ENCODE measurements at regions not wholly inside any gene's neighbourhood (a gene's known extent, or its start where the extent isn't known, plus 50 kb on each side); places are given as distances from the start of the nearest gene placed in this dataset.

DNA sequence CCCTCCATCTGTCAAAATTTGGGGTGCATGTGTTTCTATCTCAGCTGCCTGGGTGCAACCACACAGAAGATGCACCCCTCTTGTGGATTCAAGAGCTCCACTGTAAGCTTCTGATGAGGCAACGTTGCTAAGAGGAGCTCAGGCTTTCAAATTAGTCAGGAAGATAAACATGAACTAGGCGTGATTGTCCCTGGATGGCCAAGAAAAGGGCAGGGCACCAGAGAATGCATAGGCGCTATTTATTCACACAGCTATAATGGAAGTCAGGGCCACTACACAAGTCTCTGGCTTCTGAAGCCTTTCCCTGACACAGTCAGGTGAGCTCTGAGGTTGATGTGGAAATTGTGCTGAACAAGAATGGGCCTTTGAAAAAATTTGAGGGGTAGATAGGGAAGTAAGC, 1466.0 kb upstream of the CELF4 start:
- no peaks in the 10 kb centered on the region for H3K9me3 ChIP-seq (ENCODE audit: insufficient read depth, low read length)
- no peaks in the 10 kb centered on the region for H3K27me3 ChIP-seq (ENCODE audit: insufficient read depth, insufficient read length)
- no peak overlapping the region for H3K4me3 ChIP-seq (ENCODE audit: insufficient read length, low read depth)

DNA sequence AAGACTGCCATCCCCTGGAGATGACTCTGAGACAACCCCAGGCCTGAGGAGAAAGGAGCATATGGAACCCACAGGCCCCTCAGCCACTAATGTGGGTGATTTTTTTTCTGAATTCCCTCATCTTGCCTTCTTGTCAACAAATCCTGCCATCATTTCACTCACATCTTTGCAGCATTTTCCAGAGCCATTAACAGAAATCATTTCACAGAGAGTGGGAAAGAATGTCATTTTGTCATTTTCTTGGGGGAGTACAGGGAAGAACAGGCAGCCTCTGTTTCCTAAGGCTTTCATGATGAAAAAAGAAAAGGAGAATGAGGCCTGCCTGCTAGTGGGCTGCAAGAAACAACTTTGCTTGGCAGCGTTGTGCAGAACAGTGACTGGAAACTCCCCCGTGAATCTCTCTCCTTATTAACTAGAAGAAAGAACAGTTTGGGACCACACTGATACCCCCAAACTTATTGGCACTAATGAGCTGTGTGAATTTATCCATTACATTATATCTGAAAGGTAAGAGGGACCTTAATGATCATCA, 1464.6 kb upstream of the CELF4 start:
- H3K9me3 ChIP-seq (ENCODE audit: insufficient read depth, low read length): no peaks in the 10 kb centered on the region
- no peaks in the 10 kb centered on the region for H3K27me3 ChIP-seq (ENCODE audit: insufficient read depth, insufficient read length)
- TF ChIP-seq YY1 (IDR thresholded peaks at IDR 0.05; ENCODE audit: insufficient read depth, insufficient read length) (no peak), SUZ12 (IDR thresholded peaks at IDR 0.05; ENCODE audit: extremely low read depth, insufficient read depth, insufficient read length) (no peak), ZNF274 (IDR thresholded peaks at IDR 0.05; ENCODE audit: low read depth, low read length) (no peak)
- H3K4me1 ChIP-seq (ENCODE audit: insufficient read depth, insufficient read length): no peaks in the 10 kb centered on the region
- DNase-seq (ENCODE audit: low read depth, low spot score): no peak
- no peak overlapping the region for H3K9ac ChIP-seq (ENCODE audit: insufficient read length, low read depth)
- H3K4me3 ChIP-seq (ENCODE audit: insufficient read length, low read depth): no peak overlapping the region
- no peaks in the 10 kb centered on the region for H3K36me3 ChIP-seq (ENCODE audit: insufficient read depth, insufficient read length, low read length)

More for the DNA sequence above, 1466.0 kb upstream of the CELF4 start:
- no peaks in the 10 kb centered on the region for H3K4me1 ChIP-seq (ENCODE audit: insufficient read depth, insufficient read length)
- no peak for DNase-seq (ENCODE audit: low read depth, low spot score)
- no peaks in the 10 kb centered on the region for H3K36me3 ChIP-seq (ENCODE audit: insufficient read depth, insufficient read length, low read length)
- TF ChIP-seq ZNF274 (IDR thresholded peaks at IDR 0.05; ENCODE audit: low read depth, low read length) (no peak), YY1 (IDR thresholded peaks at IDR 0.05; ENCODE audit: insufficient read depth, insufficient read length) (no peak), SUZ12 (IDR thresholded peaks at IDR 0.05; ENCODE audit: extremely low read depth, insufficient read depth, insufficient read length) (no peak)
- H3K9ac ChIP-seq (ENCODE audit: insufficient read length, low read depth): no peak overlapping the region

DNA sequence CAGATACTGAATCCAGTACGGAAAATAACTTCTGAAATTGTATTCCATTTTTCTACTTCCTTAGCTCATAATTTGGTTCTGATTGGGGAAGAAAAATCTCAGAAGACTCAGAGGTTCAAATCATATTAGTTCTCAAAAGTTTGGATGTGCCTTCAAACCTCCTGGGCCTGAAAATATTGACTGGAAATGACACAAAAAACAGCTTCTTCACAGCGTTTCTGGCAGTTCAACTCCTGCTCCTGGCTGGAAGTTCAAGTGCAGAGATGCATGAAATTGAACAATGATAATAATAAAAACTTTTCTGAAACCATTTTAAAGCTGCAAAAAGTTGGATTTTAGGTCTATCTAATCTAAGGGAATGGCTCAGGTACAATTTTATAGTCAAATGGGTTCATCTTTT, 1459.9 kb upstream of the CELF4 start:
- Histone ChIP-seq H3K36me3 (ENCODE audit: insufficient read depth, insufficient read length, low read length) (no peaks in the 10 kb centered on the region), H3K9me3 (ENCODE audit: insufficient read depth, low read length) (no peaks in the 10 kb centered on the region), H3K9ac (ENCODE audit: insufficient read length, low read depth) (no peak overlapping the region), H3K4me3 (ENCODE audit: insufficient read length, low read depth) (no peak overlapping the region), H3K27me3 (ENCODE audit: insufficient read depth, insufficient read length) (no peaks in the 10 kb centered on the region), H3K4me1 (ENCODE audit: insufficient read depth, insufficient read length) (no peaks in the 10 kb centered on the region)
- no peak for DNase-seq (ENCODE audit: low read depth, low spot score)
- no peak for TF ChIP-seq SUZ12 (IDR thresholded peaks at IDR 0.05; ENCODE audit: extremely low read depth, insufficient read depth, insufficient read length)
- no peak for TF ChIP-seq YY1 (IDR thresholded peaks at IDR 0.05; ENCODE audit: insufficient read depth, insufficient read length)
- TF ChIP-seq ZNF274 (IDR thresholded peaks at IDR 0.05; ENCODE audit: low read depth, low read length): no peak

DNA sequence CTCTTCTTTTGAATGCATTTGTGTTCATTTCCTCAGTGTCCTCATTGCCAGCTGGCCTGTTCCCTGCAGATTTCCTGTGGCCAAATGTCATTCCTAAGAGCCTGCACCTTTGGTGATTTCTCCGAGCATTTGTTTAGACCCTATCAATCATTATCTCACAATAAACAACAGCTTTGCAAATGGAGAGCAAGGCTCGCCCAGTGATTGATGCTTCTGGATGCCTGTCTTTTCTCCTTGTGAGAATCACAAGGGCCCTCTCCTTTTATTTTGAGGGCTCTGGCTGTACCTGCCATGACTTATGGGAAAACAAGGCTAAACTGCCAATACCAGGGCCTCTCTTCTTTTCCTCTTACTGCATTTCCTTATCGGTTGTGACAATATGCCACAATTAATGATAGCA, 1454.4 kb upstream of the CELF4 start:
- H3K36me3 ChIP-seq (ENCODE audit: insufficient read depth, insufficient read length, low read length): no peaks in the 10 kb centered on the region
- no peaks in the 10 kb centered on the region for H3K4me1 ChIP-seq (ENCODE audit: insufficient read depth, insufficient read length)
- no peak for DNase-seq (ENCODE audit: low read depth, low spot score)
- TF ChIP-seq ZNF274 (IDR thresholded peaks at IDR 0.05; ENCODE audit: low read depth, low read length) (no peak), YY1 (IDR thresholded peaks at IDR 0.05; ENCODE audit: insufficient read depth, insufficient read length) (no peak), SUZ12 (IDR thresholded peaks at IDR 0.05; ENCODE audit: extremely low read depth, insufficient read depth, insufficient read length) (no peak)
- no peak overlapping the region for H3K9ac ChIP-seq (ENCODE audit: insufficient read length, low read depth)
- H3K27me3 ChIP-seq (ENCODE audit: insufficient read depth, insufficient read length): no peaks in the 10 kb centered on the region
- no peaks in the 10 kb centered on the region for H3K9me3 ChIP-seq (ENCODE audit: insufficient read depth, low read length)
- no peak overlapping the region for H3K4me3 ChIP-seq (ENCODE audit: insufficient read length, low read depth)

DNA sequence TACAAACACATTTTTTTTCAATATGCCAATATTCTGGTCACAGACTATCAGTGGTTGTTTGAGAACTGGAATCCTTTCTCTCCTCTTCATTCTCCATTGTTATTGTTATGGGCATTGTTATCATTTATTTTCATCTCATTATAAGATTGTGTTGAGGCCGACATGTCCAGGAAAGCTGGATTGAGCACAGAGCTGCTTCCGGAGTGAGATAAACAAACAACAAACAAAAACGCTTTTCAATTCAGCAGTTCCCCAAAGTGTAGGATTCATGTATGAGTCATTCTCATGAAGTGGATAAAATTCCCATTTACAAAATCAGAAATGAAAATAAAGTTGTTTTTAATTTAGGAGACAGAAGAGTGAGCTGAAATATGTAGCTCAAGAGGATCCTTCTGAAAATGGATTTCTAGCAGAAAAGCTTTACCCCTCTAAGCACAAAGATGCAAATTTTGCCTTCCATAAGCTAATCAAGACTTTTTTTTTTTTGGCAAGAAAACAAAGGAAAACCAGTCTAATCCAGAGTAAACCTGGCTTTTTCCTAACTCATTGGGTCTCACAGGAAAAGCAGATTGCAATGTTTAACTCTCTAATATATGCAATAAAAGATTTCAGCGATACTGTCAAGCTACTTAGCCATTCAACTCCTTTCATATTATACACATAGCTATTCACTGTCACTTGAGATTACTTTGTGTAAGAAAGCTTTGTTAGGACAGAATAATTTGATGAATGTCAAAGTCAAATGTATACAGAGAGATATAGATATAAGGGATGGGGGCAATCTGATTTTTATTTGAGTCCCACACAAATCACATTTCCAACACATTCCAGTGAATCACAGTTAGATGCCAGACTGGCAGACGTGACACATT, 1441.7 kb upstream of the CELF4 start:
- Histone ChIP-seq H3K27me3 (ENCODE audit: insufficient read depth, insufficient read length) (no peaks in the 10 kb centered on the region), H3K4me3 (ENCODE audit: insufficient read length, low read depth) (no peak overlapping the region), H3K4me1 (ENCODE audit: insufficient read depth, insufficient read length) (no peaks in the 10 kb centered on the region), H3K9ac (ENCODE audit: insufficient read length, low read depth) (no peak overlapping the region), H3K36me3 (ENCODE audit: insufficient read depth, insufficient read length, low read length) (no peaks in the 10 kb centered on the region), H3K9me3 (ENCODE audit: insufficient read depth, low read length) (no peaks in the 10 kb centered on the region)
- DNase-seq (ENCODE audit: low read depth, low spot score): no peak
- TF ChIP-seq ZNF274 (IDR thresholded peaks at IDR 0.05; ENCODE audit: low read depth, low read length) (no peak), SUZ12 (IDR thresholded peaks at IDR 0.05; ENCODE audit: extremely low read depth, insufficient read depth, insufficient read length) (no peak), YY1 (IDR thresholded peaks at IDR 0.05; ENCODE audit: insufficient read depth, insufficient read length) (no peak)

- no peak for TF ChIP-seq ZNF274 (IDR thresholded peaks at IDR 0.05; ENCODE audit: low read depth, low read length)
- no peak for TF ChIP-seq YY1 (IDR thresholded peaks at IDR 0.05; ENCODE audit: insufficient read depth, insufficient read length)
- TF ChIP-seq SUZ12 (IDR thresholded peaks at IDR 0.05; ENCODE audit: extremely low read depth, insufficient read depth, insufficient read length): no peak
- Histone ChIP-seq H3K27me3 (ENCODE audit: insufficient read depth, insufficient read length) (no peaks in the 10 kb centered on the region), H3K4me1 (ENCODE audit: insufficient read depth, insufficient read length) (no peaks in the 10 kb centered on the region), H3K9ac (ENCODE audit: insufficient read length, low read depth) (no peak overlapping the region), H3K9me3 (ENCODE audit: insufficient read depth, low read length) (no peaks in the 10 kb centered on the region), H3K4me3 (ENCODE audit: insufficient read length, low read depth) (no peak overlapping the region), H3K36me3 (ENCODE audit: insufficient read depth, insufficient read length, low read length) (no peaks in the 10 kb centered on the region)
- no peak for DNase-seq (ENCODE audit: low read depth, low spot score)
Observed at GRCh38 chr18:38996056-38996455, 1430.5 kb upstream of the CELF4 start.

GRCh38 chr18:38993342-38993741, 1427.7 kb upstream of the CELF4 start:
- Histone ChIP-seq H3K9me3 (ENCODE audit: insufficient read depth, low read length) (no peaks in the 10 kb centered on the region), H3K4me1 (ENCODE audit: insufficient read depth, insufficient read length) (no peaks in the 10 kb centered on the region), H3K9ac (ENCODE audit: insufficient read length, low read depth) (no peak overlapping the region), H3K4me3 (ENCODE audit: insufficient read length, low read depth) (no peak overlapping the region), H3K27me3 (ENCODE audit: insufficient read depth, insufficient read length) (no peaks in the 10 kb centered on the region), H3K36me3 (ENCODE audit: insufficient read depth, insufficient read length, low read length) (no peaks in the 10 kb centered on the region)
- TF ChIP-seq SUZ12 (IDR thresholded peaks at IDR 0.05; ENCODE audit: extremely low read depth, insufficient read depth, insufficient read length): no peak
- DNase-seq (ENCODE audit: low read depth, low spot score): no peak

Data from NT2/D1 (cell line).